H9 (cell line): ENCODE measurements at regions not wholly inside any gene's neighbourhood (a gene's known extent, or its start where the extent isn't known, plus 50 kb on each side); places are given as distances from the start of the nearest gene placed in this dataset.

Experiments used
- DNase-seq: peaks from one replicate; pipeline ENCODE4 v3.0.0-alpha.2; 2017
- H2AFZ ChIP-seq: one replicate; pipeline ENCODE4 v1.6.1; 2013; ENCODE audit warnings: mild to moderate bottlenecking, low read length, control low read depth, moderate library complexity
- H2AK5ac ChIP-seq: 2 replicates; pipeline ENCODE4 v1.6.1; 2013; ENCODE audit warnings: low read length, control low read depth, mixed read lengths; ENCODE audit not compliant: insufficient read length
- H2BK120ac ChIP-seq: one replicate; pipeline ENCODE4 v1.6.1; 2013; ENCODE audit warnings: low read depth, mild to moderate bottlenecking, low read length, control low read depth, inconsistent platforms; ENCODE audit not compliant: poor library complexity, severe bottlenecking
- H2BK12ac ChIP-seq: 2 replicates; pipeline ENCODE4 v1.6.1; 2013; ENCODE audit warnings: low read length, control low read depth, mixed read lengths, low read depth; ENCODE audit not compliant: insufficient read length
- H2BK15ac ChIP-seq: 2 replicates; pipeline ENCODE4 v1.6.1; 2013; ENCODE audit warnings: low read depth, low read length, control low read depth
- H2BK20ac ChIP-seq: one replicate; pipeline ENCODE4 v1.6.1; 2013; ENCODE audit warnings: low read depth, mild to moderate bottlenecking, low read length, control low read depth, inconsistent platforms; ENCODE audit not compliant: poor library complexity, severe bottlenecking
- H2BK5ac ChIP-seq: 2 replicates; pipeline ENCODE4 v1.6.1; 2013; ENCODE audit warnings: low read length, control low read depth, mixed read lengths; ENCODE audit not compliant: insufficient read length
- H3K14ac ChIP-seq: 2 replicates; pipeline ENCODE4 v1.6.1; 2013; ENCODE audit warnings: low read length, control low read depth; ENCODE audit not compliant: insufficient read depth
- H3K18ac ChIP-seq: 2 replicates; pipeline ENCODE4 v1.6.1; 2013; ENCODE audit warnings: low read depth, mild to moderate bottlenecking, mixed read lengths, low read length, control low read depth; ENCODE audit not compliant: insufficient read length
- H3K23ac ChIP-seq: 2 replicates; pipeline ENCODE4 v1.6.1; 2013; ENCODE audit warnings: low read length, control low read depth, mixed read lengths, low read depth; ENCODE audit not compliant: insufficient read length
- H3K23me2 ChIP-seq: 2 replicates; pipeline ENCODE4 v1.6.1; 2013; ENCODE audit warnings: low read depth, mild to moderate bottlenecking, mixed read lengths, low read length, control low read depth; ENCODE audit not compliant: insufficient read length, poor library complexity, severe bottlenecking
- H3K27ac ChIP-seq: 2 replicates; pipeline ENCODE4 v1.5.1; 2013; ENCODE audit warnings: low read length, control low read depth, mixed read lengths, low read depth; ENCODE audit not compliant: insufficient read length
- H3K27me3 ChIP-seq: 2 replicates; pipeline ENCODE4 v1.6.1; 2013; ENCODE audit warnings: low read length, control low read depth, inconsistent platforms; ENCODE audit not compliant: insufficient read depth
- H3K4ac ChIP-seq: 2 replicates; pipeline ENCODE4 v1.6.1; 2013; ENCODE audit warnings: low read depth, mild to moderate bottlenecking, control low read depth, inconsistent platforms, low read length, moderate library complexity
- H3K4me1 ChIP-seq: 2 replicates; pipeline ENCODE4 v1.6.1; 2013; ENCODE audit warnings: low read length, control low read depth, inconsistent platforms; ENCODE audit not compliant: insufficient read depth
- H3K4me2 ChIP-seq: 2 replicates; pipeline ENCODE4 v1.6.1; 2013; ENCODE audit warnings: low read length, control low read depth, mixed read lengths; ENCODE audit not compliant: insufficient read length, insufficient read depth
- H3K56ac ChIP-seq: 2 replicates; pipeline ENCODE4 v1.6.1; 2013; ENCODE audit warnings: low read depth, mild to moderate bottlenecking, mixed read lengths, low read length, control low read depth; ENCODE audit not compliant: insufficient read length
- H3K79me1 ChIP-seq: 2 replicates; pipeline ENCODE4 v1.6.1; 2013; ENCODE audit warnings: low read depth, mild to moderate bottlenecking, moderate library complexity, low read length, control low read depth, inconsistent platforms; ENCODE audit not compliant: insufficient read depth, poor library complexity, severe bottlenecking
- H3K79me2 ChIP-seq: 2 replicates; pipeline ENCODE4 v1.6.1; 2013; ENCODE audit warnings: low read length, control low read depth, inconsistent platforms; ENCODE audit not compliant: insufficient read depth
- H3K9ac ChIP-seq: 2 replicates; pipeline ENCODE4 v1.6.1; 2013; ENCODE audit warnings: low read length, control low read depth, mixed read lengths; ENCODE audit not compliant: insufficient read length; ENCODE audit errors: extremely low read depth
- H3K9me3 ChIP-seq: one replicate; pipeline ENCODE4 v1.6.1; 2013; ENCODE audit warnings: low read depth, low read length, inconsistent platforms; ENCODE audit not compliant: control insufficient read depth
- H3T11ph ChIP-seq: one replicate; pipeline ENCODE4 v1.6.1; 2013; ENCODE audit warnings: mild to moderate bottlenecking, low read length, control low read depth, inconsistent platforms
- H4K20me1 ChIP-seq: one replicate; pipeline ENCODE4 v1.6.1; 2013; ENCODE audit not compliant: control insufficient read depth, insufficient read length, insufficient read depth
- H4K5ac ChIP-seq: 2 replicates; pipeline ENCODE4 v1.6.1; 2013; ENCODE audit warnings: low read depth, mild to moderate bottlenecking, mixed read lengths, low read length, control low read depth; ENCODE audit not compliant: insufficient read length
- H4K8ac ChIP-seq: replicated peaks from 2 replicates; pipeline ENCODE4 v1.6.1; 2013; ENCODE audit warnings: low read length, control low read depth, mixed read lengths, low read depth; ENCODE audit not compliant: insufficient read length
- H4K91ac ChIP-seq: 2 replicates; pipeline ENCODE4 v1.6.1; 2013; ENCODE audit warnings: low read depth, mild to moderate bottlenecking, moderate library complexity, mixed read lengths, low read length, control low read depth; ENCODE audit not compliant: insufficient read length
- H3K27ac Mint-ChIP-seq, 3 experiments: 2 replicates in 2 of 3; 3 replicates in 1 of 3; pipeline ENCODE4 v1.8.0; 2020 to 2021; ENCODE audit warnings: mixed read lengths in 3 of 3, mild to moderate bottlenecking in 1 of 3, moderate library complexity in 1 of 3
- H3K27me3 Mint-ChIP-seq: 2 replicates; pipeline ENCODE4 v1.8.0; 2021; ENCODE audit warnings: low read depth, mild to moderate bottlenecking, moderate library complexity, mixed read lengths
- H3K36me3 Mint-ChIP-seq, 3 experiments: 2 replicates in 2 of 3; 3 replicates in 1 of 3; pipeline ENCODE4 v1.8.0; 2020 to 2021; ENCODE audit warnings: low read depth in 3 of 3, mixed read lengths in 3 of 3; ENCODE audit not compliant: insufficient read depth in 1 of 3
- H3K4me1 Mint-ChIP-seq, 2 experiments: 2 replicates each; pipeline ENCODE4 v1.8.0; 2020; ENCODE audit warnings: mixed read lengths in 2 of 2
- H3K4me3 Mint-ChIP-seq, 2 experiments: 2 replicates in 1 of 2; 3 replicates in 1 of 2; pipeline ENCODE4 v1.8.0; 2020 to 2021; ENCODE audit warnings: mild to moderate bottlenecking in 2 of 2, mixed read lengths in 2 of 2, moderate library complexity in 1 of 2
- H3K9me3 Mint-ChIP-seq, 2 experiments: 2 replicates in 1 of 2; 3 replicates in 1 of 2; pipeline ENCODE4 v1.8.0; 2020; ENCODE audit warnings: mild to moderate bottlenecking in 2 of 2, mixed read lengths in 2 of 2, moderate library complexity in 1 of 2
- CTCF ChIP-seq: fragments of 200-600 bp; sonication (generic); conservative IDR thresholded peaks from 3 replicates; pipeline ENCODE4 v1.8.0; 2021; ENCODE audit warnings: antibody characterized with exemption, mild to moderate bottlenecking
- WGBS: extraction: QIAGEN DNeasy Blood & Tissue Kit; methylation state at CpG from one replicate; pipeline ENCODE4 v1.1.7; 2013; ENCODE audit warnings: missing lambda C conversion rate, low lambda C conversion rate, mixed read lengths; ENCODE audit not compliant: insufficient read length; ENCODE audit errors: extremely low coverage; 5-methylcytosine and 5-hydroxymethylcytosine counted together

- no peak overlapping the region for H4K8ac ChIP-seq
- no peak overlapping the region for H3K4me3 Mint-ChIP-seq
- no peak overlapping the region for H2BK20ac ChIP-seq
- H2BK120ac ChIP-seq: no peak overlapping the region
- no peaks in the 10 kb centered on the region for H3K27me3 Mint-ChIP-seq
- no peak overlapping the region for H2AK5ac ChIP-seq
- H3K56ac ChIP-seq: no peak overlapping the region
- H3K4me1 Mint-ChIP-seq: peaks cover 5 to 14% of the 10 kb centered on the region in 2 experiments; a peak in 3 of 4 replicates
- no peaks in the 10 kb centered on the region for H3K9me3 Mint-ChIP-seq
- H3K27me3 ChIP-seq: no peaks in the 10 kb centered on the region
- no peak overlapping the region for H3K27ac ChIP-seq
- no peak overlapping the region for H2BK12ac ChIP-seq
- H3K9me3 ChIP-seq: no peaks in the 10 kb centered on the region
- no peak overlapping the region for H4K91ac ChIP-seq
- H3K4ac ChIP-seq: no peak overlapping the region
- H3K27ac Mint-ChIP-seq: no peak overlapping the region
- H3K9ac ChIP-seq: no peak overlapping the region
- no peak overlapping the region for H2BK5ac ChIP-seq
- no peak overlapping the region for H3T11ph ChIP-seq
- no peak for DNase-seq
- no CpG with 5 or more reads among the region's 5 CpGs for WGBS
- H3K14ac ChIP-seq: no peak overlapping the region
- H2BK15ac ChIP-seq: no peak overlapping the region
- no peaks in the 10 kb centered on the region for H3K79me1 ChIP-seq
- no peaks in the 10 kb centered on the region for H3K23me2 ChIP-seq
- no peaks in the 10 kb centered on the region for H3K4me1 ChIP-seq
- no peak overlapping the region for H3K23ac ChIP-seq
- H3K36me3 Mint-ChIP-seq: peaks cover 0 to under 1% (median 0%) of the 10 kb centered on the region in 3 experiments; a peak in 1 of 7 replicates
- no peak for TF ChIP-seq CTCF
- H3K18ac ChIP-seq: no peak overlapping the region
- no peaks in the 10 kb centered on the region for H3K79me2 ChIP-seq
- H4K20me1 ChIP-seq: no peaks in the 10 kb centered on the region
- no peak overlapping the region for H4K5ac ChIP-seq
- H3K4me2 ChIP-seq: no peak overlapping the region
- no peak overlapping the region for H2AFZ ChIP-seq
Observed at GRCh38 chr6:156123731-156124130, 653.4 kb upstream of the ARID1B start.
